Neural crest cell (in vitro differentiated cells): ENCODE measurements at regions not wholly inside any gene's neighbourhood (a gene's known extent, or its start where the extent isn't known, plus 50 kb on each side); places are given as distances from the start of the nearest gene placed in this dataset.

Source experiments
- DNase-seq: peaks from one replicate; pipeline ENCODE4 v3.0.0; 2021; ENCODE audit warnings: low read depth, mixed read lengths, low spot score
- H3K27ac Mint-ChIP-seq: one replicate; pipeline ENCODE4 v1.8.0; 2021; ENCODE audit warnings: mild to moderate bottlenecking, mixed read lengths; ENCODE audit not compliant: unreplicated experiment
- H3K27me3 Mint-ChIP-seq: 2 replicates; pipeline ENCODE4 v1.8.0; 2021; ENCODE audit warnings: low read depth, mild to moderate bottlenecking, mixed read lengths
- H3K36me3 Mint-ChIP-seq: 2 replicates; pipeline ENCODE4 v1.8.0; 2021; ENCODE audit warnings: low read depth, mild to moderate bottlenecking, mixed read lengths
- H3K4me1 Mint-ChIP-seq: 2 replicates; pipeline ENCODE4 v1.8.0; 2021; ENCODE audit warnings: mixed read lengths
- H3K4me3 Mint-ChIP-seq: one replicate; pipeline ENCODE4 v1.8.0; 2021; ENCODE audit warnings: mild to moderate bottlenecking, mixed read lengths
- H3K9me3 Mint-ChIP-seq: 2 replicates; pipeline ENCODE4 v1.8.0; 2021; ENCODE audit warnings: mixed read lengths
- TF ChIP-seq, protein P1 (sequence below): fragments of 200-600 bp; sonication (generic); conservative IDR thresholded peaks from 2 replicates; pipeline ENCODE4 v1.5.0; 2021; ENCODE audit warnings: antibody characterized with exemption, mild to moderate bottlenecking

DNA sequence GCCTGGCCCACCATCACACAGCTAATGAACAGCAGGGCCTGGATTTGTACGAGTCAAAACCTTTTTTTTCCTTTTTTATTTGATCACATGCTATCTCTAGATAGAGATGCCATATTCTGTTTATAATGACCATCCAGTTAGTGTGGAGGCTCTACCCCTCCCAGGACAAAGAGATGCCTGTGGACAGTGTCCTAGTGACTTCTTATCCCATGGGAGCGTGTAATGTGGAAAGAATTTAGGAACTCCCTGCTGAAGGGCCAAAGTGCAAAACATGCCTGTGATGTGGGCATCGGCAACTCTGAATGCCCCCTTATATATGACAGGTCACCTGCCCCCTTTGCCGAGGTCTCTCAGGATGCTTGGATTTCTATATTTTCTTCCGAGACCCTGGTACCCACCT is 292.2 kb downstream of the RRAGC start:
- H3K4me3 Mint-ChIP-seq: no peak overlapping the region
- TF ChIP-seq, protein P1, sequence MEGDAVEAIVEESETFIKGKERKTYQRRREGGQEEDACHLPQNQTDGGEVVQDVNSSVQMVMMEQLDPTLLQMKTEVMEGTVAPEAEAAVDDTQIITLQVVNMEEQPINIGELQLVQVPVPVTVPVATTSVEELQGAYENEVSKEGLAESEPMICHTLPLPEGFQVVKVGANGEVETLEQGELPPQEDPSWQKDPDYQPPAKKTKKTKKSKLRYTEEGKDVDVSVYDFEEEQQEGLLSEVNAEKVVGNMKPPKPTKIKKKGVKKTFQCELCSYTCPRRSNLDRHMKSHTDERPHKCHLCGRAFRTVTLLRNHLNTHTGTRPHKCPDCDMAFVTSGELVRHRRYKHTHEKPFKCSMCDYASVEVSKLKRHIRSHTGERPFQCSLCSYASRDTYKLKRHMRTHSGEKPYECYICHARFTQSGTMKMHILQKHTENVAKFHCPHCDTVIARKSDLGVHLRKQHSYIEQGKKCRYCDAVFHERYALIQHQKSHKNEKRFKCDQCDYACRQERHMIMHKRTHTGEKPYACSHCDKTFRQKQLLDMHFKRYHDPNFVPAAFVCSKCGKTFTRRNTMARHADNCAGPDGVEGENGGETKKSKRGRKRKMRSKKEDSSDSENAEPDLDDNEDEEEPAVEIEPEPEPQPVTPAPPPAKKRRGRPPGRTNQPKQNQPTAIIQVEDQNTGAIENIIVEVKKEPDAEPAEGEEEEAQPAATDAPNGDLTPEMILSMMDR: no peak
- no peaks in the 10 kb centered on the region for H3K36me3 Mint-ChIP-seq
- H3K9me3 Mint-ChIP-seq: no peaks in the 10 kb centered on the region
- H3K4me1 Mint-ChIP-seq: peaks cover 31% of the 10 kb centered on the region
- H3K27ac Mint-ChIP-seq: no peak overlapping the region
- no peak for DNase-seq
- no peaks in the 10 kb centered on the region for H3K27me3 Mint-ChIP-seq

DNA sequence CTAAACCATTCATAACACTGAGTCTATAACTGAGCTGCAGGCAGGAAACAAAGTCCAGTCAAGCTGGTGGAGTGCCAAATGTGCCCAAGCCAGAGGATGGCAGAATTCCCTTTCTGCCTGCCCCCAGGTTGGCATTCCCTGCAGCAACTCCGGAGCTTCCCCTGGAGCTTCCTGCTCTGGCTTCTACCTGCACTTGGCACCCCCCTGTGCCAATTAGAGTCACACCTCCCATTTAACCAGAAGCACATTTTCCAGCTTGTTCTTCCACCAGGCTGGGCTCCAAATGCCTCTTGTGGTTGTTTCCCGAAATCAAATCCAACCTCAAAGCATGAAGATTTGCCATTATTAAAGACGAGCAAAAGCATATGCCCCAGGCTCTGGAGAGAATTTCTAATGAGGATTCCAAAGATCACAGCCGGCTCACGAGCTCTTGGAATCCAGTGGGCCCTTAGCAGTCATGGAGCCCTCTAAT is 294.5 kb downstream of the RRAGC start:
- no peaks in the 10 kb centered on the region for H3K27me3 Mint-ChIP-seq

DNA sequence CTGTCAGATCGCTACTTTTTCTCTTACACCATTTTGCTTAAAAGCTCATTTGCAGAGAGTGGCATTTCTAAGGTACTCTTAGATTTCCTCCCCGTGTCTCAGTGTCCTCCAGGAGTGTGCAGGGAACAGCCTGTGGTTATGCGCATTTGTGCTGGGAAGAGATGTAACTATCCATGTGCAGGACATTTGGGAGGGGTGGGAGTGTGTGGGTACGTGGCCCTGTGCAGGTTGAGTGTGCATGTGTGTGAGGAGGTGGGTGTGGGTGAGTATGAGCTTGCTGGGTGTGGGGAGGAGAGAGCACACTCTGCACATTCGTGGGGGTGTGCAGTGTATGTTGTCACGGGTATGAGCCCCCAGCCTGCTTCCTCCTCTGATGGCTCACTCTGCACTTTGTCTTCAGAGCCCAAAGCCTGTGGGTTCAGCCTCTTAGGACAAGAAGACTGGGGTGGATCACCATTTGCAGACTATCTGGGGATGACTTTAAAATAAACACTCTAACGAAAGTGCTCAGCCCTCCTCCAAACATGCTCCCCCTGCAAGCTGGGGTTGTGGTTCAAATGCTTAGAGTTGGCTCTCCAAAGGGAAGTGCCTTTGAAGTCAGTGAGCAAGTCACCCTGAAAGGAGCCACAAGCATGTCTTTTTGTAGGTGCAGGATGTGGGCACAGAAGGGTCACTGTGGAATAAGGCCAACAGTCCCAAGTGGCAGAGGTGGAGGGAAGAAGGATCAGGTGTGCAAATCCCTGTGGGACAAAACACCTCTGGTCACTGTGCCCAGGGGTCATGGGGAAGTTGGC is 295.4 kb downstream of the RRAGC start:
- Mint-ChIP-seq H3K27ac (no peak overlapping the region), H3K27me3 (no peaks in the 10 kb centered on the region)

More for the DNA sequence above, 294.5 kb downstream of the RRAGC start:
- Mint-ChIP-seq H3K27ac (no peak overlapping the region), H3K36me3 (no peaks in the 10 kb centered on the region), H3K9me3 (no peaks in the 10 kb centered on the region), H3K4me1 (peaks cover 25% of the 10 kb centered on the region), H3K4me3 (no peak overlapping the region)
- no peak for DNase-seq
- TF ChIP-seq, protein P1: no peak

DNA sequence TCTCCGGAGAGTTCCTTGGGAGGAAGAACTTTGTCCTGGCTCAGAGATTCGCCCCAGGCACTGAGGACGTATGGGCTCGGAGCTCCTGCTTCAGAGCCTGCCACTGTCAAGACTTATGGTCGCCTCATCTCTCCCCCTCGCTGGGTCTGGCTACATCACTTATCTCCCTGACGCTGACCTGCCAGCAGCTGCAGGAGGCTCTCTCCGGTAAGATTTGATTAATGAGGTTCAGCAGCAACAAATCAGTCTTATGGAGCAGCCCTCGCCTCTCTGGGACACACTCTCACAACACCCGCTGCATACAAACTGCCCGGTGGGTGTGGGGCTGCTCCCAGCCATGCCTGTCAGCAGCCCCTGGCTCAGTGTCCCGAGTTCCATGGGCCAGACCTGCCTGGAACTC is 297.8 kb downstream of the RRAGC start:
- no peaks in the 10 kb centered on the region for H3K36me3 Mint-ChIP-seq
- H3K4me1 Mint-ChIP-seq: peaks cover 44% of the 10 kb centered on the region
- no peak overlapping the region for H3K4me3 Mint-ChIP-seq
- TF ChIP-seq, protein P1: no peak
- H3K9me3 Mint-ChIP-seq: no peaks in the 10 kb centered on the region
- no peak for DNase-seq
- H3K27me3 Mint-ChIP-seq: no peaks in the 10 kb centered on the region
- peak overlapping the region; percentile 37 for H3K27ac Mint-ChIP-seq

More for the DNA sequence above, 295.4 kb downstream of the RRAGC start:
- no peak for DNase-seq
- H3K36me3 Mint-ChIP-seq: no peaks in the 10 kb centered on the region
- TF ChIP-seq, protein P1: no peak
- no peaks in the 10 kb centered on the region for H3K9me3 Mint-ChIP-seq
- peaks cover 23% of the 10 kb centered on the region for H3K4me1 Mint-ChIP-seq
- H3K4me3 Mint-ChIP-seq: no peak overlapping the region

DNA sequence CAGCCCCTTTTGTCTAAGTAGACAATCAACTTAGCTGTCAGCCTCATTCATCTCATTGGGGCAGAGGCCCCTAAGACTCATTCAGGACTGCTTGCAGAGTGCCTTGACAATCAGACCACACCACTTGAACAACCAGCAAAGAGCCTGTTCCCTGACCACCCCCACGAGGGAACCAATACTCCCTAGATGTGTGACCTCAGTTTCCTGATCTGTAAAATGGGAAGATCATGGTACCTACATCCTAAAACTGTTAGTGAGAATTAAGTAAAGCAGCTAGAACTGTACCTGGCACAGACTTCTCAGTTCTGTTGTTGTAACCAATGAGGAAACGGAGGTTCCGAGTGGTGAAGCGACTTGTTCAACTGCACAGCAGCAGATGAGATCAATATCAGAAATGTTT is 298.5 kb downstream of the RRAGC start:
- Mint-ChIP-seq H3K4me1 (peaks cover 44% of the 10 kb centered on the region), H3K36me3 (no peaks in the 10 kb centered on the region), H3K27me3 (no peaks in the 10 kb centered on the region), H3K9me3 (no peaks in the 10 kb centered on the region), H3K27ac (no peak overlapping the region), H3K4me3 (no peak overlapping the region)
- DNase-seq: no peak
- TF ChIP-seq, protein P1: no peak
